Retina (tissue), 1 donor: ENCODE measurements at regions not wholly inside any gene's neighbourhood (a gene's known extent, or its start where the extent isn't known, plus 50 kb on each side); places are given as distances from the start of the nearest gene placed in this dataset.
A peak's percentile ranks its signal among the peaks of the same experiment; 100 is the strongest.

Experiments used
- DNase-seq: peaks from one replicate; pipeline ENCODE4 v3.0.0-alpha.2; 2016

DNA sequence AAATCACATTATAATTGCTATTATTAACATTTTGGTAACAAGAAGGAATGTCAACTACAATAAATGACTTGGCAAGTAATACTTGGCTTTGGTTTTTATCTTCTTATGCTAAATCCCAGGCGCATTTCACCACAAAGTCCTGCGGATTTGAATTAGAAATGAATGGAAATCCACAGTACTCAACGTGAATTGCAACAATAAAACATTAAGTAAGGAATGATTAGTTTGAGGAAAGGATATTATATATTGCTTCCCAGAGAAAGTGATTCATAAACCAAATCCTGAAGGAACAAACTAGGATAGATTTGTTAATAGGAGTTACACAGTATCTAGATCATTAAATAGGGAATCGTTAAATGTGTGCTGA lies 1089.7 kb downstream of the TRHDE start:
- DNase-seq: no peak

DNA sequence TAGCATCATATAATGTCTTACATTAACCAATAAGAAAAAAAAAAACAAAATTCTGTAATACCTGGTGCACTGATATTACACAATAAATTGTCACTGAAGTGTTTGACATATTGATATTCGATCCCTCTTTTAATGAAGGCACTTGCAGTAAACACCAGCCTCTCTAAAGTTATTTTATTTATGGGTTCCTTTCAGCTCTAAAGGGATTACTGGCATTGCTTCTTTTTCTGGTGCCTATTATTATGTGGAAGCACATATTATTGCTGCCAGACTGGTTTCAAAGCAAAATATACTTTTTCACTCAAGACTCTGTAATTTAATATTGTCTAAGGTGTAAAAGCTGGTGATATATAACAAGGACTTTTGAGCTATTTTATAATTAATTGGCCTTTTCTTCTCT lies 1090.5 kb downstream of the TRHDE start:
- DNase-seq: no peak

DNA sequence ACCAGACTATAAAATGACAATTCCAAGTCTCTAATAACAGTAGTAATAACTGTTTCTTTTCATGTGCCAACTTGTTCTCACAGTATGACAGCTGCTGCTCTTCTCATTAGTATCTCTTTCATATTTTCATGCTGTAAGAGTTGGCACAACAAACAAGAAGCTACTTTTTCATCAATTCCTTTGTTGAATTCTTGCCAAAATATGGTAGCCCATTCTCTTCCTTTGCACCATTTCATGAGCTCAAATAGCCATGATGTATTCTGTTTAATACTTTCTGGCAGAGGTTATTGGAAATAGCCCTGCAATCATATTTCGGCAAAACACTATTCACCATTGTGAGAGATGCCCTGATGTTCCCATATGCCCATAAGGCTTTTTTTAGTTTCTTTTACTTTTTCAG lies 1100.7 kb downstream of the TRHDE start:
- DNase-seq: no peak

- no peak for DNase-seq
Observed at GRCh38 chr12:73374360-73374759, 1102.2 kb downstream of the TRHDE start.

GRCh38 chr12:73383584-73384222 lies 1111.5 kb downstream of the TRHDE start:
- DNase-seq: no peak

GRCh38 chr12:73384592-73384991 lies 1112.4 kb downstream of the TRHDE start:
- no peak for DNase-seq

- no peak for DNase-seq
Observed at GRCh38 chr12:73390261-73390660, 1118.1 kb downstream of the TRHDE start.

GRCh38 chr12:73413051-73413450 lies 1124.6 kb upstream of the ATXN7L3B start:
- no peak for DNase-seq

GRCh38 chr12:73413974-73414373 lies 1123.7 kb upstream of the ATXN7L3B start:
- no peak for DNase-seq

GRCh38 chr12:73414926-73415325 lies 1122.7 kb upstream of the ATXN7L3B start:
- DNase-seq: peak; percentile 58

DNA sequence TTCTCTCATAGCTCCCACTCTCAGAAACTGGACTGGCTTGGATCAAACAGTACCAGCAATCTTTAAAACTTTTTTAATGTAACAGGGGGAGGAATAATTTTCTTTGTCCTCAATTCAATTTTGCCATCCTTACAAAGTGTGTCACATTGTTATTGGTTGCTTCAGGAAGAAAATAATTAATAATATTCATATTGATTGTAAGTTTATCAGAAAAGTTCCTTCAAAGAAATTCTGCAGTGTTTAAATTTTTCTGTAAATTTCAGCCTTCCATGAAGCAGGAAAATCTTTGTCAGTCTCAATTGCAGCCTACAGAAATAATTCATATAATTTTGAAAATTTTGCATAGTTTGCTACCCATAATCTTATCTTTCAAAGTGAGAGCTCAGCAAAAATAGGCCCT lies 1119.1 kb upstream of the ATXN7L3B start:
- no peak for DNase-seq

- DNase-seq: no peak
Observed at GRCh38 chr12:73421832-73422231, 1115.8 kb upstream of the ATXN7L3B start.

DNA sequence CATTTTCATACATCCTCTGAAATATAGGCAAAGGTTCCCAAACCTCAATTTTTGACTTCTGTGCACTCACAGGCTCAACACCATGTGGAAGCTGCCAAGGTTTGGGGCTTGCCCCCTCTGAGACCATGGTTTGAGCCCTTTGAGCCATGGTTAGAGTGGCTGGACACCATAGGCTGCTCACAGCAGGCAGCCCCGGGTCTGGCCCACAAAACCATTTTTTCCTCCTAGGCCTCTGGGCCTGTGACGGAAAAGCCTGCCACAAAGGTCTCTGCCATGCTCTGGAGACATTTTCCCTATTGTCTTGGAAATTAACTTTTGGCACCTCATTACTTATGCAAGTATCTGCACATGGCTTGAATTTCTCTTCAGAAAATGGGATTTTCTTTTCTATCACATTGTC lies 1113.2 kb upstream of the ATXN7L3B start:
- no peak for DNase-seq

DNA sequence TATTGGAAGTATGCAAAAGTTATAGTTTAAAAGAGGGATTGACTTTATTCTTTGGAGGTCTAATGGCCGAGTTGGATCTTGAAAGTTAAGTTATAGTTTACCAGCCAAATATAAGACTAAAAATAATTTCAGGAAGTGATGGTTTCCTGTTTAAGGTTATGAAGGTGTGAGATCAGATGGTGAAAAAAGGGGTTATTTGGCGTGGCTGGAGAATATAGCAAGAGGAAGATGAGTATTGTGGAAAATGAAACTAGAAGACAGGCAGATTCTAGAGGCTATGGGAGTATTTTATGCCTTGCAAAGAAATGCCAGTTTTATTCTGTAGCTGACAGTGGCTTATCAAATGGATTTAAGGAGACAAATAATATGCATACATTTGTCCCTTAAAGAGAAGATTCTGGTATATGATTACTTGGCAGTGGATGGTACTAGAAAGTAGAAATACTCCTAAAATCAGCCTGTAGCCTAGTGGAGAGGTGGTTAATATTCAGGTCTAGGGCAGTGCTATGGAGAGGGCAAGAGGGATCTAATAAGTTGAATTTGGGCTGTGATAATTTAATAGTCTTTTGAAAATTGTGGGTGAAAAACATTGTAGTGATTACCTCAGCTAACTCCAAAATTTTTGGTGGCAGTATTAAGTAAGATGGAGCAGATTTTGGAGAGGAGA lies 1091.8 kb upstream of the ATXN7L3B start:
- DNase-seq: no peak

DNA sequence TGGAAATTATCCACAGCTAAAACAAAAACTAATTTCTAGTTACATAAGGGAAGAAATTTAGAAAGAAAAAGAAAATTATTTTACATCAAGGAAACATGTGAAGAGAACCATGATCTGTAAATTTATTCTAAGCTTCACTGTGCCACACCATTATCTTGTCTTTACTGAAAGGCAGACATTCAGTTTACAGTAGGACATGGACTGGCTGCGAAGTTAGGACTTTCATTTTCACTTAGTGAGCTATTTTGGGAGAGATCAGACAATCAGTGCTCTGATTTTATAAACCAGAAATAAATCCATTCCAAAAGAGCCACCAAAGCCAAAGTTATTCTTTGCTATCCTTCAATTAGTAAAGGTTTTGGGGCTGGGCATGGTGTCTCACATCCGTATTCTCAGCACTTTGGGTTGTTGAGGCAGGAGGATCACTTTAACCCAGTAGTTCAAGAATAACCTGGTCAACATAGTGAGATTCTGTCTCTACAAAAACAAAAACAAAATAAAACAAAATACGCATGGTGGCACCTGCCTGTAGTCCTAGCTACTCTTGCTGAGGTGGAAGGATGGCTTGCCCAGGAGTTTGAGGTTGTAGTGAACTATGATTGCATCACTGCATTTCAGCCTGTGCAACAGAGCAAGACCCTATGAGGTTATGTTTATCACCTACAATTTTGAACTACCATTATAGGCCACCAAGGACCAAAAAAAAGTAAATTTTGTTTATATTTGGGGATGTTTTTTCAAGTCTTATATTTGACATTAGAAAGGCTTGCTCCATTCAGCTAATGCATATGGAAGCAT lies 1084.8 kb upstream of the ATXN7L3B start:
- DNase-seq: no peak

GRCh38 chr12:73460212-73460611 lies 1077.4 kb upstream of the ATXN7L3B start:
- DNase-seq: no peak

DNA sequence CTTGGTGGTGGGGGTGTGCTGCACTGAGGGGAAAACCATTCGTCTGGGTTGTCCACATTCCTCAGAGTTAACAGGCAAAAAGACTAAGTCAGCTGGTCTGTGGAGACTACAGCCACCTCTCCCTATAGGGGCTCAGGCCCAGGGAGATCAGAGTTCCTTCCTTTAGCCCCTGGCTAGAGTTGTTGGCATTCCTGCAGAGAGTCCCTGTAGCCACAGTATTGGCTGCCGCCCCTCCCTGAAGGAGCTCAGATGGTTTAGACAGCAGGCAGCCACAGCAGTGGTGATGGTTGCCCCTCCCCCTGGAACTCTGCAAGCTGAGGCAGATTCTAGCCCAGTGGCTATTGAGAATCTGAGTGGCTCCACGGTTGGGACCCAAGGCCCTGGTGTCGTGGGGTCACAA lies 1072.5 kb upstream of the ATXN7L3B start:
- no peak for DNase-seq

GRCh38 chr12:73486256-73486655 lies 1051.4 kb upstream of the ATXN7L3B start:
- DNase-seq: no peak

- DNase-seq: no peak
Observed at GRCh38 chr12:73506611-73507010, 1031.0 kb upstream of the ATXN7L3B start.

- no peak for DNase-seq
Observed at GRCh38 chr12:73514672-73515071, 1023.0 kb upstream of the ATXN7L3B start.

DNA sequence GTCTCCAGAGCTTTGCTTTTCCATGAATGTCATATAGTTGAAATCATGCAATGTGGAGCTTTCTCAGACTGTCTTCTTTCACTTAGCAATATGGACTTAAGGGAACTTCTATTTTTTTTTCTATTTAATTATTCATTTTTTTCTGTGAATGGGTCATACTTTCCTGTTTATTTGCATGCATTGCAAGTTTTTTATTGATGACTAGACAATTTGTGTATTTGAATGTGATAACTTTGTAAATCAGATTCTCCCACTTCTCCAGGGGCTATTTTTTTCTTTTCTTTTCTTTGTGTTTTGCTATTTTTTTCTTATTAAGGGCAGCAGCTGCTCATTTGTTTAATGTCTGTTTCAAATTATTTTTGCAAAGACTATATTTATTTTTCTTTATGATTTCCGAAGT lies 1019.8 kb upstream of the ATXN7L3B start:
- no peak for DNase-seq

GRCh38 chr12:73529231-73529630 lies 1008.4 kb upstream of the ATXN7L3B start:
- no peak for DNase-seq

DNA sequence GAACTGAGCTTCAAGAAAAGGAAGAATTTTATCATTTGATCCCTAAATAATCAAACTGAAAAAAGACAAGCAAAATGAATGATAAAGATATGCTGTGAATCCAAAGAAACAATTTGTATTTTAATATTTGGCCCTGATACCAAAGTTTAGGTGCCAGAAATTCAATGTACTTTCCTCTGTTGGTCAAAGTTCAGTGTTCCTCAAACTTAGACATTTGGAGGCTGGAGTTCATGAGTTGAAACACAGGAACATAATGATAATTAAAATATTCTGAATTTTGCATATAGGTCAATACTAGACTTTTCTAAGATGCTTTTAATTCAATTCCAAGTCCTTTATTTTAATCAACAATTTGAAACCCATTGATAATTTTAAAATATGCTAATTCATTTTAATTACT lies 1007.7 kb upstream of the ATXN7L3B start:
- DNase-seq: no peak

DNA sequence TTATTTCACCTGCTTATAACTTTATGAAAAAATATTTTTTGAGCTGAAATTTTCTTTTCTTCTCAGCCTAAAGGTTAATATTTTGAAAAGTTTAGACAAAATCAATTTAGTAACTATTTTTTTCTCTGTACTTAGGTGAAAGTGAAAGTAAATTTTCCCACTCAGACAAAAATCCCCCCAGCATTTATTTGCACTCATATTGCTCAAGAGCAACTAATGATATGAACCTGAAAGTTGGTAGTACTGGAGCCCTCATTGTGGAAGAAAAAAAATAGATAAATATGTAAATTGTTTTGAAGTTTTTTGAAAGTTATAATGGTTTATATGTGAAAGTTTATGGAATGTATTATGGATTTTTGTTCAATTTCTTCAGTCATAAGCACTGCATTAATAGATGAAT lies 1005.9 kb upstream of the ATXN7L3B start:
- no peak for DNase-seq
